Kidney (tissue), 13 donors: ENCODE measurements at regions not wholly inside any gene's neighbourhood (a gene's known extent, or its start where the extent isn't known, plus 50 kb on each side); places are given as distances from the start of the nearest gene placed in this dataset.
"Not testable (repeated sequence)": the region's sequence is repeated elsewhere in the genome, so short reads cannot be mapped to it uniquely, and the experiment has no call there.

Experiments
- DNase-seq, 5 donors: peaks; one replicate each; pipeline ENCODE4 v3.0.0-alpha.2; 2013 to 2020
- FAIRE-seq: peaks from 2 replicates; lab custom pipeline; 2012; peaks lifted over from hg19 to GRCh38; lab: Jason Lieb, UNC
- H3K27ac ChIP-seq, 2 donors: one replicate each; pipeline ENCODE4 v1.7.0; 2013; ENCODE audit warnings: low read depth in 2 of 2, low read length in 2 of 2, inconsistent platforms in 1 of 2
- H3K27me3 ChIP-seq: one replicate; pipeline ENCODE4 v1.7.1; 2013; ENCODE audit warnings: low read length, inconsistent platforms; ENCODE audit not compliant: control insufficient read depth, insufficient read depth
- H3K36me3 ChIP-seq, 3 donors: one replicate each; pipeline versions ENCODE4 v1.7.0 to v1.7.1; 2013; ENCODE audit warnings: low read length in 3 of 3, control low read depth in 1 of 3, inconsistent platforms in 1 of 3; ENCODE audit not compliant: insufficient read depth in 3 of 3, control insufficient read depth in 2 of 3
- H3K4me1 ChIP-seq, 3 donors: one replicate each; pipeline versions ENCODE4 v1.7.0 to v1.7.1; 2013; ENCODE audit warnings: low read length in 3 of 3, inconsistent platforms in 1 of 3, low read depth in 1 of 3; ENCODE audit not compliant: control insufficient read depth in 2 of 3, insufficient read depth in 2 of 3
- H3K4me3 ChIP-seq, 3 donors: one replicate each; pipeline versions ENCODE4 v1.7.0 to v1.8.1; 2013; ENCODE audit warnings: low read length in 3 of 3, control low read depth in 1 of 3, inconsistent platforms in 1 of 3
- H3K9ac ChIP-seq, 3 donors: one replicate each; pipeline versions ENCODE4 v1.7.0 to v1.7.1; 2013; ENCODE audit warnings: low read length in 3 of 3, control low read depth in 1 of 3, inconsistent platforms in 1 of 3
- H3K9me3 ChIP-seq, 3 donors: one replicate each; pipeline versions ENCODE4 v1.7.0 to v1.7.1; 2013; ENCODE audit warnings: low read length in 3 of 3, control low read depth in 1 of 3, inconsistent platforms in 1 of 3; ENCODE audit not compliant: control insufficient read depth in 2 of 3, insufficient read depth in 1 of 3
- intact Hi-C: fragments of 100-400 bp; cut with DNase I; formaldehyde crosslinking; loops from one replicate; pipeline ENCODE4 v1.11.1; 2022
- TF ChIP-seq, protein P1 (sequence below): IDR thresholded peaks from 3 replicates; pipeline ENCODE4 v1.5.1; 2012; ENCODE audit warnings: mild to moderate bottlenecking, moderate library complexity, borderline replicate concordance; ENCODE audit not compliant: insufficient read depth; ENCODE audit errors: extremely low read depth
- donor health status: control.
- donor health status: control.
- donor health status: control.
- donor health status: control.
- donor health status: control.
- donor health status: DM: yes; HTN: yes; CAD: no.
- donor health status: Normal renal cell carcinoma (clear cell type).

DNA sequence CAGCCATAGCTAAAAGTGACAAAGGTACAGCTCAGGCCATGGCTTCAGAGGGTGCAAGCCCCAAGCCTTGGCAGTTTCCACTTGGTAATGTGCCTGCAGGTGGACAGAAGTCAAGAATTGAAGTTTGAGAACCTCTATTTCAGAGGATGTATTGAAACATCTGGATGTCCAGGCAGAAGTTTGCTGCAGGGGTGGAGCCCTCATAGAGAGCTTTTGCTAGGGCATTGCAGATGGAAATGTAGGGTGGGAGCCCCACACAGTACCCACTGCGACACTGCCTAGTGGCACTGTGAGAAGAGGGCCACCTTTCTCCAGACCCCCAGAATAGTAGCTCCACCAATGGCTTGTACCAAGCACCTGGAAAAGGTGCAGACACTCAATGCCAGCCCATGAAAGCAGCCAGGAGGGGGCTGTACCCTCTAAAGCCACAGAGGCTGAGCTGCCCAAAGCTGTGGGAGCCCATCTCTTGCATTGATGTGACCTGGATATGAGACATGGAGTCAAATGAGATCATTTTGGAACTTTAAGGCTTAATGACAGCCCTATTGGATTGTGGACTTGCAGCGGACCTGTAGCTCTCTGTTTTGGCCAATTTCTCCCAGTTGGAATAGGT is 1299.4 kb upstream of the MAP3K7 start:
- peaks cover 0 to 13% (median 0%) of the 10 kb centered on the region in 3 donors for H3K9me3 ChIP-seq
- no peak for FAIRE-seq
- no peaks in the 10 kb centered on the region for H3K27me3 ChIP-seq
- H3K36me3 ChIP-seq = no peaks in the 10 kb centered on the region
- H3K9ac ChIP-seq = no peak overlapping the region
- no peak for DNase-seq
- TF ChIP-seq, protein P1, sequence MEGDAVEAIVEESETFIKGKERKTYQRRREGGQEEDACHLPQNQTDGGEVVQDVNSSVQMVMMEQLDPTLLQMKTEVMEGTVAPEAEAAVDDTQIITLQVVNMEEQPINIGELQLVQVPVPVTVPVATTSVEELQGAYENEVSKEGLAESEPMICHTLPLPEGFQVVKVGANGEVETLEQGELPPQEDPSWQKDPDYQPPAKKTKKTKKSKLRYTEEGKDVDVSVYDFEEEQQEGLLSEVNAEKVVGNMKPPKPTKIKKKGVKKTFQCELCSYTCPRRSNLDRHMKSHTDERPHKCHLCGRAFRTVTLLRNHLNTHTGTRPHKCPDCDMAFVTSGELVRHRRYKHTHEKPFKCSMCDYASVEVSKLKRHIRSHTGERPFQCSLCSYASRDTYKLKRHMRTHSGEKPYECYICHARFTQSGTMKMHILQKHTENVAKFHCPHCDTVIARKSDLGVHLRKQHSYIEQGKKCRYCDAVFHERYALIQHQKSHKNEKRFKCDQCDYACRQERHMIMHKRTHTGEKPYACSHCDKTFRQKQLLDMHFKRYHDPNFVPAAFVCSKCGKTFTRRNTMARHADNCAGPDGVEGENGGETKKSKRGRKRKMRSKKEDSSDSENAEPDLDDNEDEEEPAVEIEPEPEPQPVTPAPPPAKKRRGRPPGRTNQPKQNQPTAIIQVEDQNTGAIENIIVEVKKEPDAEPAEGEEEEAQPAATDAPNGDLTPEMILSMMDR = no peak
- H3K4me3 ChIP-seq = no peak overlapping the region
- H3K27ac ChIP-seq = no peak overlapping the region
- intact Hi-C loops = no loop called here
- no peaks in the 10 kb centered on the region for H3K4me1 ChIP-seq

- H3K27me3 ChIP-seq, H3K27ac ChIP-seq, H3K4me1 ChIP-seq, H3K9ac ChIP-seq, intact Hi-C loops, H3K9me3 ChIP-seq, FAIRE-seq, DNase-seq, H3K4me3 ChIP-seq, H3K36me3 ChIP-seq: not testable (repeated sequence)
Measured at GRCh38 chr6:91881791-91882190, 1294.9 kb upstream of the MAP3K7 start.

GRCh38 chr6:91879386-91879995 is 1292.6 kb upstream of the MAP3K7 start:
- DNase-seq (no peak), FAIRE-seq (no peak)
- Histone ChIP-seq H3K9me3 (no peaks in the 10 kb centered on the region), H3K9ac (no peak overlapping the region), H3K27ac (no peak overlapping the region), H3K27me3 (no peaks in the 10 kb centered on the region), H3K4me1 (no peaks in the 10 kb centered on the region), H3K36me3 (no peaks in the 10 kb centered on the region), H3K4me3 (no peak overlapping the region)
- intact Hi-C loops = no loop called here
- TF ChIP-seq, protein P1 = no peak

DNA sequence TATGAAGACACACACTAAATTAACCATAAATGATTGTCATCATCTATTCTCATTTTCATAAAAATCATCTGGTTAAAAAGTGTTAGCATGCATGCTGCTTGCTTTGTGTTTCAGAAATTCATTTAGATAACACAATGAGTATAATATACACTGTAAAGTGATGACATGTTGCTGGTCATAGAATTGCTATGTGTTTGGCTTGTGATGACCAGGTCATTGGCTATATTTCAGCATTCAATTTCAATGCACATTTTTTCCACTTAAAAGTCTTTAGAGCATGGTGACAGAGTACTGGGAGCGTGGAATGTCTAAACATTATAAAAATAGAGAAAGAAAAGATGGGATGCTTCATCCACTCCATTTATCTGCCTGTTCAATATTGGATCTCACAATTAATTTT is 1291.1 kb upstream of the MAP3K7 start:
- Histone ChIP-seq H3K4me3 (no peak overlapping the region), H3K27ac (no peak overlapping the region), H3K36me3 (no peaks in the 10 kb centered on the region), H3K9ac (no peak overlapping the region), H3K4me1 (no peaks in the 10 kb centered on the region), H3K27me3 (no peaks in the 10 kb centered on the region), H3K9me3 (no peaks in the 10 kb centered on the region)
- FAIRE-seq (no peak), DNase-seq (no peak)
- TF ChIP-seq, protein P1 = no peak
- intact Hi-C loops = no loop called here
